Lower lobe of right lung (tissue), 2 donors: ENCODE measurements at regions not wholly inside any gene's neighbourhood (a gene's known extent, or its start where the extent isn't known, plus 50 kb on each side); places are given as distances from the start of the nearest gene placed in this dataset.

Experiments
- ATAC-seq, 2 donors: fragments of 200-7000 bp; cut with Tn5 transposase; one replicate each; pipeline ENCODE4 v1.9.1; 2020 to 2022; ENCODE audit warnings: mild to moderate bottlenecking in 2 of 2, moderate library complexity in 2 of 2
- DNase-seq: peaks from one replicate; pipeline ENCODE4 v3.0.0-alpha.2; 2020
- H3K27ac ChIP-seq: fragments of 200-600 bp; one replicate; pipeline ENCODE4 v1.8.0; 2022
- H3K27me3 ChIP-seq: fragments of 200-600 bp; one replicate; pipeline ENCODE4 v1.8.0; 2022; ENCODE audit warnings: low read depth
- H3K36me3 ChIP-seq: fragments of 200-600 bp; one replicate; pipeline ENCODE4 v1.8.0; 2022; ENCODE audit warnings: mild to moderate bottlenecking
- H3K4me1 ChIP-seq: fragments of 200-600 bp; one replicate; pipeline ENCODE4 v1.8.0; 2022
- H3K4me3 ChIP-seq: fragments of 200-600 bp; one replicate; pipeline ENCODE4 v1.8.0; 2022; ENCODE audit warnings: mild to moderate bottlenecking
- H3K9me3 ChIP-seq: fragments of 200-600 bp; one replicate; pipeline ENCODE4 v1.8.0; 2022
- intact Hi-C: fragments of 100-400 bp; cut with DNase I; formaldehyde crosslinking; loops from one replicate; pipeline ENCODE4 v1.11.0; 2022
- TF ChIP-seq, protein P1 (sequence below): fragments of 200-600 bp; IDR thresholded peaks from one replicate; pipeline ENCODE4 v1.8.0; 2022; ENCODE audit warnings: antibody characterized with exemption, mild to moderate bottlenecking
- donor health status: DM: no; HTN: yes; CAD: no; lungs with severe emphysema.

DNA sequence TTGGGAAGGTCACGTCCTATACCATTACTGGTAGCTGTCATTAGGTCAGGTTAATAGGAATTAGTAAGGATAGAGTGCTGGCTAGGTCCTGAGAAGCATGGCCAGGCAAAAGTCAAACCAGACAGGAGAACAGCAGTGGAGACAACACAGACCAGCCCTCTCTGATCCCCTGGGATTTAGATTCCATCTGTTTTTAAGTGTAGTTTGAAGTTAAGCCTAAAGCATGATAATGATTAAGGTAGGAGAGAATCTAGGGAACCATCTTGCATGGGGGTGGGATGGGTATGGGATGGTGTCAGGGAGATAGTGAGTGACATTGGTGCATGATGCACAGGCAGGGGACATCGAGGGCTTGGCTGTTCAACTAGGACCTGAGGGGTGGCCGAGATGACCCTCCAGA lies 96.6 kb downstream of the MYCN start:
- peaks cover 3% of the 10 kb centered on the region for H3K4me1 ChIP-seq
- TF ChIP-seq, protein P1, sequence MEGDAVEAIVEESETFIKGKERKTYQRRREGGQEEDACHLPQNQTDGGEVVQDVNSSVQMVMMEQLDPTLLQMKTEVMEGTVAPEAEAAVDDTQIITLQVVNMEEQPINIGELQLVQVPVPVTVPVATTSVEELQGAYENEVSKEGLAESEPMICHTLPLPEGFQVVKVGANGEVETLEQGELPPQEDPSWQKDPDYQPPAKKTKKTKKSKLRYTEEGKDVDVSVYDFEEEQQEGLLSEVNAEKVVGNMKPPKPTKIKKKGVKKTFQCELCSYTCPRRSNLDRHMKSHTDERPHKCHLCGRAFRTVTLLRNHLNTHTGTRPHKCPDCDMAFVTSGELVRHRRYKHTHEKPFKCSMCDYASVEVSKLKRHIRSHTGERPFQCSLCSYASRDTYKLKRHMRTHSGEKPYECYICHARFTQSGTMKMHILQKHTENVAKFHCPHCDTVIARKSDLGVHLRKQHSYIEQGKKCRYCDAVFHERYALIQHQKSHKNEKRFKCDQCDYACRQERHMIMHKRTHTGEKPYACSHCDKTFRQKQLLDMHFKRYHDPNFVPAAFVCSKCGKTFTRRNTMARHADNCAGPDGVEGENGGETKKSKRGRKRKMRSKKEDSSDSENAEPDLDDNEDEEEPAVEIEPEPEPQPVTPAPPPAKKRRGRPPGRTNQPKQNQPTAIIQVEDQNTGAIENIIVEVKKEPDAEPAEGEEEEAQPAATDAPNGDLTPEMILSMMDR = no peak
- no peaks in the 10 kb centered on the region for H3K27me3 ChIP-seq
- H3K27ac ChIP-seq = no peak overlapping the region
- no peaks in the 10 kb centered on the region for H3K36me3 ChIP-seq
- no peak overlapping the region for H3K4me3 ChIP-seq
- DNase-seq (no peak), ATAC-seq (no peak)
- no peaks in the 10 kb centered on the region for H3K9me3 ChIP-seq
- intact Hi-C loops = no loop called here

DNA sequence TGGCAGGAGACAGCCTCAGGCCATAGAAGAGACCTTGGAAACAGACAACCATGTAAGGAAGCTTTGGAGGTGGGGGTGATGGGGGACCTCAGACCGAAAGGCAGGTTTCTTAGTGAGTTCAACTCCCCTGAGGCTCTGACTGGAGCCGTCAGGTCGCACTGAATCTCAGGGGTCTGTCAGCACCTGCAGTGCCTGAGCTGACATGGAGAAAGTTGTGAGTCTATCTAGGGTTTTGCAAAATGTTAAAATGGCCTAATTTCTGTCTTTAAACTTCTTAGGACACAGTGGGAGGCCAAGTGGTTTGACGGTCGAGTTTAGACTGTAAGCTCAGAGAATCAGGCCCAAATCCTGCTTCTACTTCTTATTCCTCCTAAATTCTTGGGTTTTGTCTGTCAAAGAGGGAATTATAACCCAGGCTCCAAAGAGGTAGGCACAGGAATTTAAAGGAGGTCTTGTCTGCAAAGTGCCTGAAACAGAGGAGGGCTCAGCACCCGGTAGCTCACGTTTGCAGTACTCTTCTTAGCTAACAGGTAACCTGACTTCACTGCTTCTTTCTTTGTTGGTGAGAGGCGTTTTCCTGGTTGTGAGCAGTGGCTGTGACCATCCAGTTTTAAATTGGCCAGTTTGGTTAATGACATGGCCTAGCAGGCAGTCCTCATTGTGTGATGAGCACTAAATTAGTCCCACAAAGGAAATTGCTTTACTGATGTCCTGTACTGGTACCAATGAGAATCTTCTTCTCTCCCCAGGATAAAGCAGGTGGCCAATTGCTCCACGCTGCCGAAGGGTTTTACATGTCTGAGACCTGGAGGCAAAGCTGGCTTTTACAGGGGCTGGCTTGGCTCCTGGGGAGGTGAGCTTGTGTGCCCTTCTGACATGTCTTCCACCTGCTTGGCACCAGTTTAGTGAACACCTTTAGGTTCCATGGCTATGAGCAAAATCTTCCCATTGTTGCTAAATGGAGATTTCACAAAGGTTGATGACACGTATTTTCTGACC lies 95.7 kb downstream of the MYCN start:
- intact Hi-C loops = no loop called here
- ATAC-seq (no peak), DNase-seq (no peak)
- Histone ChIP-seq H3K27ac (no peak overlapping the region), H3K36me3 (no peaks in the 10 kb centered on the region), H3K9me3 (no peaks in the 10 kb centered on the region), H3K4me3 (no peak overlapping the region), H3K4me1 (peaks cover 12% of the 10 kb centered on the region), H3K27me3 (no peaks in the 10 kb centered on the region)
- TF ChIP-seq, protein P1 = no peak

DNA sequence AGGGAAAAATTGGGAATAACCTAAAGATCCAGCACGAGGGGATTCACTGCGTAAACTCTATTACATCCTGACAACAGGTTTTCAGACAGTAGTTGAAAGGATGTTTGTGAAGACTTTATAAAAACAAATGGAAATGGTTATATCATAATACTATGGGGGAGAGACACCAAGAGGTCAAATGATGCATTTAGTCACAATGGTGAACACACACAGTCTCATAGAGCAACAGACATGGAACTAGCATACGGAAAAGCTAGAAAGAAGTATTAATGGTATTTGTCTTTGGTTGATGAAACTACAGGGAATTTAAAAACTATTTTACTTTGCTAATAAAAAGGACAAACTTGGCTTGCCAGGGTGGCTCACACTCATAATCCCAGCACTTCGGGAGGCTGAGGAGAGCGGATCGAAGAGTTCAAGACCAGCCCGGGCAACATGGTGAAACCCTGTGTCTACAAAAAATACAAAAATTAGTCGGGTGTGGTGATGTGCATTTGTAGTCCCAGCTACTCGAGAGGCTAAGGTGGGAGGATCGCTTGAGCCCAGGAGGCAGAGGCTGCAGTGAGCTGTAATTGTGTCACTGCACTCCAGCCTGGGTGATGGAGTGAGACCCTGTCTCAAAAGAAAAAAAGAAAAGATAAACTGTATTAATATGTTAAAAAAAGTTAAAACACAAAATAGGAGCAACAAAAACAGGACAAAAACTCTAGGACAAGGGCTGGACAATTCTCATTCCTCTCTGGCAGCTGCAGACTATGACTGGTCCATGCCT lies 94.8 kb downstream of the MYCN start:
- no peak for ATAC-seq
- no peak overlapping the region for H3K4me3 ChIP-seq
- no peaks in the 10 kb centered on the region for H3K9me3 ChIP-seq
- H3K27me3 ChIP-seq = no peaks in the 10 kb centered on the region
- intact Hi-C loops = no loop called here
- TF ChIP-seq, protein P1 = no peak
- H3K4me1 ChIP-seq = peaks cover 12% of the 10 kb centered on the region
- H3K36me3 ChIP-seq = no peaks in the 10 kb centered on the region
- DNase-seq = no peak
- H3K27ac ChIP-seq = no peak overlapping the region

DNA sequence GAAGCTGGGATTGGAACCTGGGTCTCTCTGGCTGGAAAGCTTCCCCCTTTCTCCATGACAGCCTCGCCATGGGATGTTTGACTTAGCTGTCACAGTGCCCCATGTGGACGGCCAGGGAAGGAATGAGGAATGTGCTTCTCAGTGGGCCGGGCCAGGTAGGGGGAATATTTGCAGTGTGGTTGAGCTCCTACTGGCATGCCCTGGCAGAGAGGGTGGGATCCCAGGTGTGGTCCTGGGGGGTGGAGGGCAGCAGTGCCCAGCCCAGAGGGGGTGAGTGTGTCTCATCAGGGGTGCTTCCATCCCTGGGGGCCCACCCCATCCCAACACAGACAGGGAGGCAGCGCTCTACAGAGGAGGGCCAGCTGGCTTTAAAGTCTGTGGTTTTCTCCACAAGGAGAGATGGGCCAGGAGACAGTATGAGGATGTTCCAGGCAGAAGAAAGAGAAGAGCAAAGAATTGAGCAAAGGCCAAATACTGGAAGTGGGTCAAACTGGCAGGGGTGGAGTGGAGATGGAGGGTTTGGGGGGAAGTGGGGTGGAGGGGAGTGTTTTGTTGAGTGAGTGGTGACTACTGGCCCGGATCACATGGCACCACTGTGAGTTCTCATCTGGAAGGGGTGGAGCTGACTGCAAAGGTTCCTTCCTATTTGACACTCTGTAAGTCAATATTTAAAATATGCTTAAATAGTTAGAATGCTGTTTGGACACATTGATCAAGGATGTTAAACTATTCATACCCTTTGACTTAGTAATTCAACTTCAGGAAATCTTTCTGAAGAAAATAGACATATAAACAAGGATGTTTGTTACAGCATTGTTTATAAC lies 94.0 kb downstream of the MYCN start:
- H3K27me3 ChIP-seq = no peaks in the 10 kb centered on the region
- no peak overlapping the region for H3K4me3 ChIP-seq
- DNase-seq (no peak), ATAC-seq (peak in 1 of 2 donors; percentile 38)
- intact Hi-C loops = no loop called here
- no peaks in the 10 kb centered on the region for H3K36me3 ChIP-seq
- no peak overlapping the region for H3K27ac ChIP-seq
- peaks cover 12% of the 10 kb centered on the region for H3K4me1 ChIP-seq
- H3K9me3 ChIP-seq = no peaks in the 10 kb centered on the region
- TF ChIP-seq, protein P1 = no peak

DNA sequence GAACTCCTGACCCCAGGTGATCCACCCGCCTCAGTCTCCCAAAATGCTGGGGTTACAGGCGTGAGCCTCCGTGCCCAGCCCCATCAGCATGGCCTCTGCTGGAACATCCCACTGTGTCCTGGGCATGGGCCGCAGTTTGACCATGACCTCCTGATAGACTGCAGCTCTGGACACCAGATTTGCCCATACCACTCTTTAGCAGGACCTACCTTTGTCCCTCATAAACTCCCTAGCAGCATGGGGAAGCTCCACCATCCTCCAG lies 92.6 kb downstream of the MYCN start:
- Histone ChIP-seq H3K4me3 (no peak overlapping the region), H3K9me3 (no peaks in the 10 kb centered on the region), H3K36me3 (no peaks in the 10 kb centered on the region), H3K27me3 (no peaks in the 10 kb centered on the region), H3K27ac (no peak overlapping the region), H3K4me1 (peaks cover 12% of the 10 kb centered on the region)
- intact Hi-C loops = no loop called here
- DNase-seq = no peak
- TF ChIP-seq, protein P1 = no peak
- no peak for ATAC-seq
